ENCODE measurements at regions not wholly inside any gene's neighbourhood (a gene's known extent, or its start where the extent isn't known, plus 50 kb on each side); places are given as distances from the start of the nearest gene placed in this dataset.

DNA sequence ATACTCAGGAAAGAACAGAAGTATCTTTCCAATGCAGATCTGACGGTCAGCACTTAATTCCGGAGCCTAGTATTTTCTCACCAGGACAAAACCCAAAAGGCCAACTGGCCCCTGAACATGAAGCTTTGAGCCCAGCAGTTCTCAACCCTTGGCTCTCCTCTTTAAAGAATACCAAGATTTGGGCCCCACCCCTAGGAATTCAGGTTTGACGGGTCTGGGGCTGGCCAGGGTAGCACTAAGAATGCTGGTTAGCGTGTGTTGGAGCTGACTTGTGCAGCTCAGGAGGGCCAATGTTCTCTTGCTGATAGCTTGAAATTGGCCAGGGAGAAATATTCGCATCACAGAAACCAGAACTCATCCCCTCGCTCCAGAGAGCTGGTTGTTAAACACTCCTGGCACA is 88.3 kb upstream of the PTCH1 start:
- no peaks in the 10 kb centered on the region for H3K79me2 ChIP-seq (ENCODE audit: insufficient read depth, low read length)
- no peaks in the 10 kb centered on the region for H3K36me3 ChIP-seq (ENCODE audit: control insufficient read depth in 1 of 2, insufficient read depth in 2 of 2, low read length in 2 of 2)
- H3K9me3 ChIP-seq (ENCODE audit: control insufficient read depth in 1 of 2, insufficient read depth in 1 of 2, low read depth in 1 of 2, low read length in 2 of 2), result no peaks in the 10 kb centered on the region
- H3K9me2 ChIP-seq (ENCODE audit: insufficient read depth), result no peaks in the 10 kb centered on the region
- no peaks in the 10 kb centered on the region for H3K4me1 ChIP-seq (ENCODE audit: control insufficient read depth in 1 of 2, insufficient read depth in 2 of 2, low read length in 2 of 2)
- no peak for DNase-seq (ENCODE audit: low read depth, low spot score)
- H4K20me1 ChIP-seq (ENCODE audit: insufficient read depth), result no peaks in the 10 kb centered on the region
- CTCF ChIA-PET, result no interaction called here
- H3K27ac ChIP-seq (ENCODE audit: low read depth, low read length), result no peak overlapping the region
- RAD21 ChIA-PET (ENCODE audit: low non-redundant PET in 1 of 2, low total read pairs in 2 of 2, uncharacterized antibody in 2 of 2, unreplicated experiment in 2 of 2), result no interaction called here
- no peak overlapping the region for H3K4me2 ChIP-seq (ENCODE audit: low read length)
- no peak overlapping the region for H3K9ac ChIP-seq (ENCODE audit: low read length)
- peaks cover 3% of the 10 kb centered on the region; the same call in 1 of the 2 replicates for H3K27me3 ChIP-seq (ENCODE audit: insufficient read depth, low read length)
- POLR2A ChIA-PET, result no interaction called here
- no TSS peak for BruUV-seq (replicated peaks)
- no peak for ATAC-seq
- TF ChIP-seq SRF (IDR thresholded peaks at IDR 0.05; ENCODE audit: low read depth), result no peak
- TF ChIP-seq POLR2AphosphoS5 (IDR thresholded peaks at IDR 0.05; ENCODE audit: low read depth, low read length), result no peak
- TF ChIP-seq CEBPB (IDR thresholded peaks at IDR 0.05; ENCODE audit: low read depth), result no peak
- H3K4me3 ChIP-seq (replicated peaks in 1 of 2; ENCODE audit: low read depth in 1 of 2, low read length in 2 of 2), result no peak overlapping the region
- intact Hi-C loops (cut with micrococcal nuclease), result no loop called here
- no peak overlapping the region for H2AFZ ChIP-seq (ENCODE audit: low read depth, low read length, poor library complexity, severe bottlenecking)

DNA sequence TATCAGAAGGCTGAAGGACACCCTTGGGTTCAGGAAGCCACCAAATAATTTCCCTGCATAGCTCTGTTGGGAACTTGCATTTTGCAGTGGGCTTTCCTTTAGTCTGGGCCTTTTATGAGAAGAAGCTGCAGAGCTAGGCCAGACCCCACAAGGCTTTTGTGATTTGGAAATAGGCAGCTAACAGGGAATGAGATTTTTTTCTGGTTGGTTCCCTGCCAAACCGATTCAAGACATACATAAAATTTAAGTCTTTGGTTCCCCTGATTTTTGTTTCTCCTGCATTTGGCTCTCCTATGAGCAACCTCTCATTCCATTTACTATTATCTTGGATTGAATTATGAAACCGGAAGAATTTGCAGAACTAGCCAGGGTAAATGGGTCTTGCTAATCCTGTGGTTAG is 81.5 kb upstream of the PTCH1 start:
- RAD21 ChIA-PET (ENCODE audit: low non-redundant PET in 1 of 2, low total read pairs in 2 of 2, uncharacterized antibody in 2 of 2, unreplicated experiment in 2 of 2), result no interaction called here

More for the DNA sequence above, 81.5 kb upstream of the PTCH1 start:
- Histone ChIP-seq H4K20me1 (ENCODE audit: insufficient read depth) (no peaks in the 10 kb centered on the region), H3K9me2 (ENCODE audit: insufficient read depth) (no peaks in the 10 kb centered on the region), H3K4me3 (replicated peaks in 1 of 2; ENCODE audit: low read depth in 1 of 2, low read length in 2 of 2) (no peak overlapping the region), H3K4me1 (ENCODE audit: control insufficient read depth in 1 of 2, insufficient read depth in 2 of 2, low read length in 2 of 2) (no peaks in the 10 kb centered on the region), H3K27me3 (ENCODE audit: insufficient read depth, low read length) (0 out of 2 replicates have a peak, but pooled peaks cover under 1% of the 10 kb centered on the region), H3K27ac (ENCODE audit: low read depth, low read length) (no peak overlapping the region), H3K9me3 (ENCODE audit: control insufficient read depth in 1 of 2, insufficient read depth in 1 of 2, low read depth in 1 of 2, low read length in 2 of 2) (no peaks in the 10 kb centered on the region), H3K79me2 (ENCODE audit: insufficient read depth, low read length) (no peaks in the 10 kb centered on the region), H3K36me3 (ENCODE audit: control insufficient read depth in 1 of 2, insufficient read depth in 2 of 2, low read length in 2 of 2) (no peaks in the 10 kb centered on the region), H3K4me2 (ENCODE audit: low read length) (no peak overlapping the region), H2AFZ (ENCODE audit: low read depth, low read length, poor library complexity, severe bottlenecking) (no peak overlapping the region), H3K9ac (ENCODE audit: low read length) (no peak overlapping the region)
- intact Hi-C loops (cut with micrococcal nuclease), result no loop called here
- DNase-seq (ENCODE audit: low read depth, low spot score) (no peak), ATAC-seq (no peak)
- CTCF ChIA-PET, result no interaction called here
- POLR2A ChIA-PET, result no interaction called here
- no TSS peak for BruUV-seq (replicated peaks)
- TF ChIP-seq JUND (IDR thresholded peaks at IDR 0.05) (no peak), RAD21 (IDR thresholded peaks at IDR 0.05; ENCODE audit: low read depth) (no peak), ZFX (IDR thresholded peaks at IDR 0.05) (no peak), POLR2AphosphoS5 (IDR thresholded peaks at IDR 0.05; ENCODE audit: low read depth, low read length) (no peak), ZNF274 (IDR thresholded peaks at IDR 0.05; ENCODE audit: low read depth, low read length) (no peak), REST (IDR thresholded peaks at IDR 0.05; ENCODE audit: low read depth) (no peak), SP1 (IDR thresholded peaks at IDR 0.05; ENCODE audit: low read depth) (no peak), TCF7L2 (IDR thresholded peaks at IDR 0.05; ENCODE audit: borderline replicate concordance, extremely low read depth, insufficient read depth, insufficient read length) (no peak)
- TF ChIP-seq, protein P1, sequence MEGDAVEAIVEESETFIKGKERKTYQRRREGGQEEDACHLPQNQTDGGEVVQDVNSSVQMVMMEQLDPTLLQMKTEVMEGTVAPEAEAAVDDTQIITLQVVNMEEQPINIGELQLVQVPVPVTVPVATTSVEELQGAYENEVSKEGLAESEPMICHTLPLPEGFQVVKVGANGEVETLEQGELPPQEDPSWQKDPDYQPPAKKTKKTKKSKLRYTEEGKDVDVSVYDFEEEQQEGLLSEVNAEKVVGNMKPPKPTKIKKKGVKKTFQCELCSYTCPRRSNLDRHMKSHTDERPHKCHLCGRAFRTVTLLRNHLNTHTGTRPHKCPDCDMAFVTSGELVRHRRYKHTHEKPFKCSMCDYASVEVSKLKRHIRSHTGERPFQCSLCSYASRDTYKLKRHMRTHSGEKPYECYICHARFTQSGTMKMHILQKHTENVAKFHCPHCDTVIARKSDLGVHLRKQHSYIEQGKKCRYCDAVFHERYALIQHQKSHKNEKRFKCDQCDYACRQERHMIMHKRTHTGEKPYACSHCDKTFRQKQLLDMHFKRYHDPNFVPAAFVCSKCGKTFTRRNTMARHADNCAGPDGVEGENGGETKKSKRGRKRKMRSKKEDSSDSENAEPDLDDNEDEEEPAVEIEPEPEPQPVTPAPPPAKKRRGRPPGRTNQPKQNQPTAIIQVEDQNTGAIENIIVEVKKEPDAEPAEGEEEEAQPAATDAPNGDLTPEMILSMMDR (IDR thresholded peaks at IDR 0.05 in 2 of 3, conservative IDR thresholded peaks at IDR 0.05 in 1 of 3; ENCODE audit: borderline replicate concordance in 1 of 3, insufficient read depth in 1 of 3, low read depth in 2 of 3, low read length in 2 of 3), result no peak
- TF ChIP-seq, protein P2, sequence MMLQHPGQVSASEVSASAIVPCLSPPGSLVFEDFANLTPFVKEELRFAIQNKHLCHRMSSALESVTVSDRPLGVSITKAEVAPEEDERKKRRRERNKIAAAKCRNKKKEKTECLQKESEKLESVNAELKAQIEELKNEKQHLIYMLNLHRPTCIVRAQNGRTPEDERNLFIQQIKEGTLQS (IDR thresholded peaks at IDR 0.05), result no peak
